ENCODE measurements at regions not wholly inside any gene's neighbourhood (a gene's known extent, or its start where the extent isn't known, plus 50 kb on each side); places are given as distances from the start of the nearest gene placed in this dataset.

GRCh38 chr3:18090377-18090776 lies 334.8 kb downstream of the SATB1 start:
- H3K4me1 ChIP-seq, result no peaks in the 10 kb centered on the region
- H3K9me3 ChIP-seq, result no peaks in the 10 kb centered on the region
- ATAC-seq (no peak), FAIRE-seq (no peak), DNase-seq (ENCODE audit: low read depth in 1 of 2, low spot score in 1 of 2) (no peak)
- POLR2A ChIA-PET, result no interaction called here
- H3K27ac ChIP-seq, result no peak overlapping the region
- TF ChIP-seq HDAC2 (IDR thresholded peaks at IDR 0.05) (no peak), CEBPB (IDR thresholded peaks at IDR 0.05) (no peak), RNF2 (IDR thresholded peaks at IDR 0.05; ENCODE audit: borderline replicate concordance, low read depth) (no peak), NFE2L2 (conservative IDR thresholded peaks at IDR 0.05; ENCODE audit: low read length) (no peak), CHD4 (IDR thresholded peaks at IDR 0.05; ENCODE audit: borderline replicate concordance) (no peak), MAFK (IDR thresholded peaks at IDR 0.05; ENCODE audit: partially characterized antibody) (no peak), EP300 (IDR thresholded peaks at IDR 0.05) (no peak), ESRRA (IDR thresholded peaks at IDR 0.05; ENCODE audit: borderline replicate concordance, low read length) (no peak), FOXS1 (CRISPR knock-in tag; IDR thresholded peaks at IDR 0.05) (no peak), RFX5 (IDR thresholded peaks at IDR 0.05) (no peak), KDM1A (IDR thresholded peaks at IDR 0.05; ENCODE audit: low read depth) (no peak)
- H3K4me3 ChIP-seq, result no peak overlapping the region
- no peak overlapping the region for H3K4me2 ChIP-seq
- CTCF ChIA-PET, result no interaction called here

DNA sequence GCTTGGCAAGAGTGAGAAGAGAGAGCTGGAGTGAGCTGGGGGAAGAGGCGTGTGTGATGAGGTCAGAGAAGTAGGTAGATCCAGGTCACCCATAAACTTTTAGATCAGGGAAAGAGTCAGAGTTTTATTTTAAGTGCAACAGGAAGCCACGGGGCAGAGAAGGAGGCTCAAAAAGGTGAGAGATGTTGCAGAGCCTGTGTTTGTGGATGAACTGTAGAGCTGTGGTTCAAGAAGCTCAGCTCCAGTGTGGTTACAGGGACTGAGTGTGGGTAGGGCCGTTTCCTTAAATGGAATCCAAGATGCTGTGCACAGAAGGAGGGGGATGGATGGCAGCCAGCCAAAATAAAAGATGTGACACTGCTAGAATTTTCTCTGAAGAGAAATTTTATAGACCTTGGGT lies 337.2 kb downstream of the SATB1 start:
- CTCF ChIA-PET, result no interaction called here
- DNase-seq (ENCODE audit: low read depth in 1 of 2, low spot score in 1 of 2) (no peak), FAIRE-seq (no peak), ATAC-seq (no peak)
- H3K27ac ChIP-seq, result no peak overlapping the region
- 23% methylated on average over 3 of the region's 3 CpGs for WGBS (ENCODE audit: missing lambda C conversion rate)
- no peaks in the 10 kb centered on the region for H3K4me1 ChIP-seq
- no peak overlapping the region for H3K4me3 ChIP-seq
- POLR2A ChIA-PET, result no interaction called here
- H3K9me3 ChIP-seq, result no peaks in the 10 kb centered on the region
- TF ChIP-seq MAFK (IDR thresholded peaks at IDR 0.05; ENCODE audit: partially characterized antibody), result no peak
- TF ChIP-seq HEYL (CRISPR knock-in tag; IDR thresholded peaks at IDR 0.05), result no peak
- TF ChIP-seq, protein P1, sequence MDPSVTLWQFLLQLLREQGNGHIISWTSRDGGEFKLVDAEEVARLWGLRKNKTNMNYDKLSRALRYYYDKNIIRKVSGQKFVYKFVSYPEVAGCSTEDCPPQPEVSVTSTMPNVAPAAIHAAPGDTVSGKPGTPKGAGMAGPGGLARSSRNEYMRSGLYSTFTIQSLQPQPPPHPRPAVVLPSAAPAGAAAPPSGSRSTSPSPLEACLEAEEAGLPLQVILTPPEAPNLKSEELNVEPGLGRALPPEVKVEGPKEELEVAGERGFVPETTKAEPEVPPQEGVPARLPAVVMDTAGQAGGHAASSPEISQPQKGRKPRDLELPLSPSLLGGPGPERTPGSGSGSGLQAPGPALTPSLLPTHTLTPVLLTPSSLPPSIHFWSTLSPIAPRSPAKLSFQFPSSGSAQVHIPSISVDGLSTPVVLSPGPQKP (IDR thresholded peaks at IDR 0.05; ENCODE audit: low read depth, low read length), result no peak
- TF ChIP-seq HMGXB4 (CRISPR knock-in tag; IDR thresholded peaks at IDR 0.05; ENCODE audit: borderline replicate concordance), result no peak
- TF ChIP-seq ZSCAN20 (CRISPR knock-in tag; IDR thresholded peaks at IDR 0.05), result no peak
- no peak for TF ChIP-seq HDAC2 (IDR thresholded peaks at IDR 0.05)
- TF ChIP-seq POLR2A (IDR thresholded peaks at IDR 0.05; ENCODE audit: low read length), result no peak
- TF ChIP-seq BCL3 (IDR thresholded peaks at IDR 0.05), result no peak
- TF ChIP-seq KDM5A (IDR thresholded peaks at IDR 0.05), result no peak
- no peak for TF ChIP-seq HOXA7 (CRISPR knock-in tag; IDR thresholded peaks at IDR 0.05)
- no peak for TF ChIP-seq HOXB5 (CRISPR knock-in tag; IDR thresholded peaks at IDR 0.05)
- no peak for TF ChIP-seq MYC (IDR thresholded peaks at IDR 0.05; ENCODE audit: borderline replicate concordance, low read length)
- no peak for TF ChIP-seq POLR2AphosphoS2 (conservative IDR thresholded peaks at IDR 0.05; ENCODE audit: low read length)
- no peak for TF ChIP-seq GATA3 (IDR thresholded peaks at IDR 0.05; ENCODE audit: borderline replicate concordance)
- TF ChIP-seq FOSB (CRISPR knock-in tag; IDR thresholded peaks at IDR 0.05), result no peak
- TF ChIP-seq RFX5 (IDR thresholded peaks at IDR 0.05), result no peak
- TF ChIP-seq HES2 (IDR thresholded peaks at IDR 0.05), result no peak
- TF ChIP-seq PHF8 (IDR thresholded peaks at IDR 0.05; ENCODE audit: borderline replicate concordance, low read depth), result no peak
- TF ChIP-seq, protein P2, sequence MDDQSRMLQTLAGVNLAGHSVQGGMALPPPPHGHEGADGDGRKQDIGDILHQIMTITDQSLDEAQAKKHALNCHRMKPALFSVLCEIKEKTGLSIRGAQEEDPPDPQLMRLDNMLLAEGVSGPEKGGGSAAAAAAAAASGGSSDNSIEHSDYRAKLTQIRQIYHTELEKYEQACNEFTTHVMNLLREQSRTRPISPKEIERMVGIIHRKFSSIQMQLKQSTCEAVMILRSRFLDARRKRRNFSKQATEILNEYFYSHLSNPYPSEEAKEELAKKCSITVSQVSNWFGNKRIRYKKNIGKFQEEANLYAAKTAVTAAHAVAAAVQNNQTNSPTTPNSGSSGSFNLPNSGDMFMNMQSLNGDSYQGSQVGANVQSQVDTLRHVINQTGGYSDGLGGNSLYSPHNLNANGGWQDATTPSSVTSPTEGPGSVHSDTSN (IDR thresholded peaks at IDR 0.05), result no peak
- no peak for TF ChIP-seq EHF (CRISPR knock-in tag; IDR thresholded peaks at IDR 0.05)
- H3K4me2 ChIP-seq, result no peak overlapping the region

Measured in A549 (cell line).